ENCODE measurements at regions not wholly inside any gene's neighbourhood (a gene's known extent, or its start where the extent isn't known, plus 50 kb on each side); places are given as distances from the start of the nearest gene placed in this dataset.
"Not testable (repeated sequence)": the region's sequence is repeated elsewhere in the genome, so short reads cannot be mapped to it uniquely, and the experiment has no call there.

- Histone ChIP-seq H3K36me3 (ENCODE audit: control insufficient read depth in 4 of 4, insufficient read depth in 3 of 4, low read depth in 1 of 4, low read length in 3 of 4) (no peaks in the 10 kb centered on the region), H3K4me1 (ENCODE audit: control insufficient read depth in 4 of 4, insufficient read depth in 4 of 4, low read length in 3 of 4) (no peaks in the 10 kb centered on the region), H3K27ac (ENCODE audit: low read depth in 1 of 2, low read length in 2 of 2) (no peak overlapping the region), H3K4me3 (ENCODE audit: low read depth in 1 of 3, low read length in 3 of 3) (no peak overlapping the region), H3K27me3 (ENCODE audit: control insufficient read depth in 4 of 4, insufficient read depth in 4 of 4, low read length in 3 of 4) (no peaks in the 10 kb centered on the region), H3K9me3 (ENCODE audit: control insufficient read depth in 4 of 4, low read length in 3 of 4) (no peaks in the 10 kb centered on the region), H3K9ac (ENCODE audit: low read depth in 1 of 2, low read length in 2 of 2) (no peak overlapping the region)
- TF ChIP-seq RXRA (IDR thresholded peaks at IDR 0.05): no peak
- no peak for TF ChIP-seq TAF1 (conservative IDR thresholded peaks at IDR 0.05)
- TF ChIP-seq GABPA (IDR thresholded peaks at IDR 0.05 in 1 of 2, conservative IDR thresholded peaks at IDR 0.05 in 1 of 2): no peak
- no peak for TF ChIP-seq FOXA1 (IDR thresholded peaks at IDR 0.05)
- TF ChIP-seq, protein P1, sequence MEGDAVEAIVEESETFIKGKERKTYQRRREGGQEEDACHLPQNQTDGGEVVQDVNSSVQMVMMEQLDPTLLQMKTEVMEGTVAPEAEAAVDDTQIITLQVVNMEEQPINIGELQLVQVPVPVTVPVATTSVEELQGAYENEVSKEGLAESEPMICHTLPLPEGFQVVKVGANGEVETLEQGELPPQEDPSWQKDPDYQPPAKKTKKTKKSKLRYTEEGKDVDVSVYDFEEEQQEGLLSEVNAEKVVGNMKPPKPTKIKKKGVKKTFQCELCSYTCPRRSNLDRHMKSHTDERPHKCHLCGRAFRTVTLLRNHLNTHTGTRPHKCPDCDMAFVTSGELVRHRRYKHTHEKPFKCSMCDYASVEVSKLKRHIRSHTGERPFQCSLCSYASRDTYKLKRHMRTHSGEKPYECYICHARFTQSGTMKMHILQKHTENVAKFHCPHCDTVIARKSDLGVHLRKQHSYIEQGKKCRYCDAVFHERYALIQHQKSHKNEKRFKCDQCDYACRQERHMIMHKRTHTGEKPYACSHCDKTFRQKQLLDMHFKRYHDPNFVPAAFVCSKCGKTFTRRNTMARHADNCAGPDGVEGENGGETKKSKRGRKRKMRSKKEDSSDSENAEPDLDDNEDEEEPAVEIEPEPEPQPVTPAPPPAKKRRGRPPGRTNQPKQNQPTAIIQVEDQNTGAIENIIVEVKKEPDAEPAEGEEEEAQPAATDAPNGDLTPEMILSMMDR (IDR thresholded peaks at IDR 0.05; ENCODE audit: low read depth, low read length, missing input control): no peak
- TF ChIP-seq REST (IDR thresholded peaks at IDR 0.05): no peak
- 87% methylated on average over 1 of the region's 1 CpG for WGBS
- DNase-seq (ENCODE audit: low spot score): no peak
Measured at GRCh38 chr3:36635731-36636130, 128.6 kb downstream of the DCLK3 start.

DNA sequence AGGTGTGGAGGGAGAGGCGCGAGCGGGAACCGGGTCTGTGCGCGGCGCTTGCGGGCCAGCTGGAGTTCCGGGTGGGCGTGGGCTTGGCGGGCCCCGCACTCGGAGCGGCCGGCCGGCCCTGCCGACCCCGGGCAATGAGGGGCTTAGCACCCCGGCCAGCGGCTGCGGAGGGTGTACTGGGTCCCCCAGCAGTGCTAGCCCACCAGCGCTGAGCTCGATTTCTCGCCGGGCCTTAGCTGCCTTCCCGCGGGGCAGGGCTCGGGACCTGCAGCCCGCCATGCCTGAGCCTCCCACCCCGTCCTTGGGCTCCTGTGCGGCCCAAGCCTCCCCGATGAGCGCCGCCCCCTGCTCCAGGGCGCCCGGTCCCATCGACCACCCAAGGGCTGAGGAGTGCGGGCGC lies 130.5 kb downstream of the DCLK3 start:
- WGBS: 90% methylated on average over 39 of the region's 39 CpGs
- not testable (repeated sequence) for H3K9me3 ChIP-seq (ENCODE audit: control insufficient read depth in 4 of 4, low read length in 3 of 4); H3K27me3 ChIP-seq (ENCODE audit: control insufficient read depth in 4 of 4, insufficient read depth in 4 of 4, low read length in 3 of 4); H3K4me1 ChIP-seq (ENCODE audit: control insufficient read depth in 4 of 4, insufficient read depth in 4 of 4, low read length in 3 of 4); DNase-seq (ENCODE audit: low spot score); H3K4me3 ChIP-seq (ENCODE audit: low read depth in 1 of 3, low read length in 3 of 3); H3K27ac ChIP-seq (ENCODE audit: low read depth in 1 of 2, low read length in 2 of 2); H3K36me3 ChIP-seq (ENCODE audit: control insufficient read depth in 4 of 4, insufficient read depth in 3 of 4, low read depth in 1 of 4, low read length in 3 of 4); H3K9ac ChIP-seq (ENCODE audit: low read depth in 1 of 2, low read length in 2 of 2)

DNA sequence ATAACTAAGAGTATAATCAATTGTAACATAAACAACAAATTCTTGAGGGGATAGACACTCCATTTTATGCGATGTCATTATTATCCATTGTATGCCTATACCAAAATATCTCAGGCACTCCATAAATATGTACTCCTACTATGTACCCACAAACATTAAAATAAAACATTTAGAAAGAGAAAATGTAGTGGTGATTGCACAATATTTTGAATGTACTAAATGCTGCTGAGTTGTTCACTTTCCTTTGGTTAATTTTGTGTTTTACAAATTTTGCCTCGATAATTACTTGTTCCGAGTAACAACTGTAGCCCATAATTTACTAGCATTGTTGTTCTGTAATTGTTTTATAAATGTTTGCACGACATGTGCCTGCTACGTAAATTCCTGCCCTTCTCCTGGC lies 131.3 kb downstream of the DCLK3 start:
- H3K9ac ChIP-seq (ENCODE audit: low read depth in 1 of 2, low read length in 2 of 2): no peak overlapping the region
- 90% methylated on average over 5 of the region's 5 CpGs for WGBS
- TF ChIP-seq SP1 (IDR thresholded peaks at IDR 0.05): no peak
- no peak for TF ChIP-seq RXRA (IDR thresholded peaks at IDR 0.05)
- no peak for TF ChIP-seq RAD21 (IDR thresholded peaks at IDR 0.05)
- TF ChIP-seq TAF1 (conservative IDR thresholded peaks at IDR 0.05): no peak
- no peaks in the 10 kb centered on the region for H3K4me1 ChIP-seq (ENCODE audit: control insufficient read depth in 4 of 4, insufficient read depth in 4 of 4, low read length in 3 of 4)
- no peak overlapping the region for H3K27ac ChIP-seq (ENCODE audit: low read depth in 1 of 2, low read length in 2 of 2)
- H3K27me3 ChIP-seq (ENCODE audit: control insufficient read depth in 4 of 4, insufficient read depth in 4 of 4, low read length in 3 of 4): no peaks in the 10 kb centered on the region
- no peak for DNase-seq (ENCODE audit: low spot score)
- no peaks in the 10 kb centered on the region for H3K36me3 ChIP-seq (ENCODE audit: control insufficient read depth in 4 of 4, insufficient read depth in 3 of 4, low read depth in 1 of 4, low read length in 3 of 4)
- no peak overlapping the region for H3K4me3 ChIP-seq (ENCODE audit: low read depth in 1 of 3, low read length in 3 of 3)
- no peaks in the 10 kb centered on the region for H3K9me3 ChIP-seq (ENCODE audit: control insufficient read depth in 4 of 4, low read length in 3 of 4)

DNA sequence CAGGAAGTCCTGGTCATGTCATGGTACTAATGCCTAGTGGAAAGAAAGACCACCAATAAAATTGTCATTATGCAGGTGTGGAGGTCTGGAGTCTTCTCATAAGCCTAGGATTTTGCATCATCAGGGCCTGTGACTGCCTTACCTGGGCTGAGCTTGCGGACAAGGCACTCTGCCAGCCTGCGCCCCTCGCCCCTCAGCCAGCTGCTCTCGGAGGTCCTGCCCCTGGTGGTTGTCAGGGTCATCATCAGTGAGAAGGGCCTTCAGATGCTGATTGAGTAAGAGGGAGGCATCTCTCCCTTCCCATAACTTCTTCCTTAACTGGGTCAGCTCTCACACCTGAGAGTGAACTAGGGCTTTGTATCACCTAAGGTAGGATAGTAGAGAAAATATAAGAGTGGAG lies 132.8 kb downstream of the DCLK3 start:
- Histone ChIP-seq H3K36me3 (ENCODE audit: control insufficient read depth in 4 of 4, insufficient read depth in 3 of 4, low read depth in 1 of 4, low read length in 3 of 4) (no peaks in the 10 kb centered on the region), H3K27ac (ENCODE audit: low read depth in 1 of 2, low read length in 2 of 2) (no peak overlapping the region), H3K27me3 (ENCODE audit: control insufficient read depth in 4 of 4, insufficient read depth in 4 of 4, low read length in 3 of 4) (no peaks in the 10 kb centered on the region), H3K4me1 (ENCODE audit: control insufficient read depth in 4 of 4, insufficient read depth in 4 of 4, low read length in 3 of 4) (no peaks in the 10 kb centered on the region), H3K4me3 (ENCODE audit: low read depth in 1 of 3, low read length in 3 of 3) (no peak overlapping the region), H3K9me3 (ENCODE audit: control insufficient read depth in 4 of 4, low read length in 3 of 4) (no peaks in the 10 kb centered on the region), H3K9ac (ENCODE audit: low read depth in 1 of 2, low read length in 2 of 2) (no peak overlapping the region)
- DNase-seq (ENCODE audit: low spot score): no peak
- 78% methylated on average over 4 of the region's 4 CpGs for WGBS
- TF ChIP-seq FOXA1 (IDR thresholded peaks at IDR 0.05): no peak
- no peak for TF ChIP-seq NR2F2 (IDR thresholded peaks at IDR 0.05)
- TF ChIP-seq RXRA (IDR thresholded peaks at IDR 0.05): no peak
- no peak for TF ChIP-seq EGR1 (IDR thresholded peaks at IDR 0.05; ENCODE audit: low read depth in 2 of 2)
- TF ChIP-seq SP1 (IDR thresholded peaks at IDR 0.05): no peak
- no peak for TF ChIP-seq RAD21 (IDR thresholded peaks at IDR 0.05)
- TF ChIP-seq GABPA (IDR thresholded peaks at IDR 0.05 in 1 of 2, conservative IDR thresholded peaks at IDR 0.05 in 1 of 2): no peak
- TF ChIP-seq, protein P1 (IDR thresholded peaks at IDR 0.05; ENCODE audit: low read depth, low read length, missing input control): no peak
- TF ChIP-seq REST (IDR thresholded peaks at IDR 0.05): no peak
- TF ChIP-seq JUND (IDR thresholded peaks at IDR 0.05): no peak
